Endothelial cell of umbilical vein (primary cell): ENCODE measurements at regions not wholly inside any gene's neighbourhood (a gene's known extent, or its start where the extent isn't known, plus 50 kb on each side); places are given as distances from the start of the nearest gene placed in this dataset.

Experiments
- CTCF ChIP-seq, 2 donors: IDR thresholded peaks; 1 replicate in 1 of 2; 2 replicates in 1 of 2; pipeline ENCODE4 v1.5.1; 2011; ENCODE audit warnings: low read length in 2 of 2, mild to moderate bottlenecking in 2 of 2, moderate library complexity in 2 of 2, control low read depth in 1 of 2, inconsistent platforms in 1 of 2, low read depth in 1 of 2; ENCODE audit not compliant: insufficient read depth in 1 of 2; ENCODE audit errors: extremely low read depth in 1 of 2
- GATA2 ChIP-seq: IDR thresholded peaks from 2 replicates; pipeline ENCODE4 v1.7.0; 2011; ENCODE audit warnings: low read depth, mild to moderate bottlenecking, moderate library complexity, mixed read lengths, low read length; ENCODE audit not compliant: insufficient read length, insufficient read depth
- POLR2A ChIP-seq: IDR thresholded peaks from 2 replicates; pipeline ENCODE4 v1.6.1; 2012; ENCODE audit warnings: low read depth, mild to moderate bottlenecking, control low read depth, low read length
- POLR2AphosphoS5 ChIP-seq: IDR thresholded peaks from 2 replicates; pipeline ENCODE4 v1.6.1; 2012; ENCODE audit warnings: low read depth, mild to moderate bottlenecking, control low read depth, low read length, moderate library complexity; ENCODE audit not compliant: insufficient read depth

- TF ChIP-seq CTCF (IDR thresholded peaks at IDR 0.05; ENCODE audit: extremely low read depth in 1 of 2, insufficient read depth in 1 of 2, low read depth in 1 of 2, low read length in 2 of 2), result no peak
- TF ChIP-seq POLR2A, result no peak
- no peak for TF ChIP-seq POLR2AphosphoS5
- TF ChIP-seq GATA2, result no peak
Measured at GRCh38 chr4:23068287-23068686, 375.6 kb downstream of the GBA3 start.
